ENCODE measurements at regions not wholly inside any gene's neighbourhood (a gene's known extent, or its start where the extent isn't known, plus 50 kb on each side); places are given as distances from the start of the nearest gene placed in this dataset.

DNA sequence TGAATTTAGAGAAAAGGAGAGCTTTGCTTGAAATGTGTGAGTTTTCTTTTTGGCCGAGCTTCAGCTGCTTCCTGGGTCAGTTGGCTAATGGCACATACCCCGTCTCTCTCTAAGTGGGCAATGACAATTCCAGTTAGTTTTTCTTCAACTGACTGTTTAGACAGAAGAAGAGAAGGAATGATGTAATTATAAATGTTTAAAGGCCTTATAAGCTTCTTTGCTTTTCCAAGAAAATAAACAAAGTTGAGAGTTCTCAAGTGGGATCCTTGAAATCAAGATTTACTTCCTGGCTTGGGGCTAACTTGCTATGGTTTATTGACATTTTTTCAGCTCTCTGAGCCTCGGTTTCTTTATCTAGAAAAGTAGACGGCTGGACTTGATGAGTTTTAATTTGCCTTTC, 794.9 kb upstream of the ACVR2A start:
- DNase-seq (ENCODE audit: low read depth, low spot score) = no peak
- no peak overlapping the region for H3K4me3 ChIP-seq (ENCODE audit: low read depth in 2 of 2, low read length in 2 of 2)
- no peaks in the 10 kb centered on the region for H3K36me3 ChIP-seq (ENCODE audit: control insufficient read depth, insufficient read depth, low read length)
- in situ Hi-C loops (cut with HindIII; ENCODE audit: low pct_unique_long_range_greater_than_20kb, low sequenced_read_pairs) = no loop called here
- TF ChIP-seq, protein P1, sequence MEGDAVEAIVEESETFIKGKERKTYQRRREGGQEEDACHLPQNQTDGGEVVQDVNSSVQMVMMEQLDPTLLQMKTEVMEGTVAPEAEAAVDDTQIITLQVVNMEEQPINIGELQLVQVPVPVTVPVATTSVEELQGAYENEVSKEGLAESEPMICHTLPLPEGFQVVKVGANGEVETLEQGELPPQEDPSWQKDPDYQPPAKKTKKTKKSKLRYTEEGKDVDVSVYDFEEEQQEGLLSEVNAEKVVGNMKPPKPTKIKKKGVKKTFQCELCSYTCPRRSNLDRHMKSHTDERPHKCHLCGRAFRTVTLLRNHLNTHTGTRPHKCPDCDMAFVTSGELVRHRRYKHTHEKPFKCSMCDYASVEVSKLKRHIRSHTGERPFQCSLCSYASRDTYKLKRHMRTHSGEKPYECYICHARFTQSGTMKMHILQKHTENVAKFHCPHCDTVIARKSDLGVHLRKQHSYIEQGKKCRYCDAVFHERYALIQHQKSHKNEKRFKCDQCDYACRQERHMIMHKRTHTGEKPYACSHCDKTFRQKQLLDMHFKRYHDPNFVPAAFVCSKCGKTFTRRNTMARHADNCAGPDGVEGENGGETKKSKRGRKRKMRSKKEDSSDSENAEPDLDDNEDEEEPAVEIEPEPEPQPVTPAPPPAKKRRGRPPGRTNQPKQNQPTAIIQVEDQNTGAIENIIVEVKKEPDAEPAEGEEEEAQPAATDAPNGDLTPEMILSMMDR (IDR thresholded peaks at IDR 0.05) = no peak
- TF ChIP-seq SIN3A (IDR thresholded peaks at IDR 0.05; ENCODE audit: borderline replicate concordance, insufficient read depth, low read depth, low read length) (no peak), POLR2AphosphoS5 (IDR thresholded peaks at IDR 0.05; ENCODE audit: low read depth, low read length) (no peak), TCF7L2 (IDR thresholded peaks at IDR 0.05; ENCODE audit: low read depth, low read length) (no peak)
- TF ChIP-seq, protein P2, sequence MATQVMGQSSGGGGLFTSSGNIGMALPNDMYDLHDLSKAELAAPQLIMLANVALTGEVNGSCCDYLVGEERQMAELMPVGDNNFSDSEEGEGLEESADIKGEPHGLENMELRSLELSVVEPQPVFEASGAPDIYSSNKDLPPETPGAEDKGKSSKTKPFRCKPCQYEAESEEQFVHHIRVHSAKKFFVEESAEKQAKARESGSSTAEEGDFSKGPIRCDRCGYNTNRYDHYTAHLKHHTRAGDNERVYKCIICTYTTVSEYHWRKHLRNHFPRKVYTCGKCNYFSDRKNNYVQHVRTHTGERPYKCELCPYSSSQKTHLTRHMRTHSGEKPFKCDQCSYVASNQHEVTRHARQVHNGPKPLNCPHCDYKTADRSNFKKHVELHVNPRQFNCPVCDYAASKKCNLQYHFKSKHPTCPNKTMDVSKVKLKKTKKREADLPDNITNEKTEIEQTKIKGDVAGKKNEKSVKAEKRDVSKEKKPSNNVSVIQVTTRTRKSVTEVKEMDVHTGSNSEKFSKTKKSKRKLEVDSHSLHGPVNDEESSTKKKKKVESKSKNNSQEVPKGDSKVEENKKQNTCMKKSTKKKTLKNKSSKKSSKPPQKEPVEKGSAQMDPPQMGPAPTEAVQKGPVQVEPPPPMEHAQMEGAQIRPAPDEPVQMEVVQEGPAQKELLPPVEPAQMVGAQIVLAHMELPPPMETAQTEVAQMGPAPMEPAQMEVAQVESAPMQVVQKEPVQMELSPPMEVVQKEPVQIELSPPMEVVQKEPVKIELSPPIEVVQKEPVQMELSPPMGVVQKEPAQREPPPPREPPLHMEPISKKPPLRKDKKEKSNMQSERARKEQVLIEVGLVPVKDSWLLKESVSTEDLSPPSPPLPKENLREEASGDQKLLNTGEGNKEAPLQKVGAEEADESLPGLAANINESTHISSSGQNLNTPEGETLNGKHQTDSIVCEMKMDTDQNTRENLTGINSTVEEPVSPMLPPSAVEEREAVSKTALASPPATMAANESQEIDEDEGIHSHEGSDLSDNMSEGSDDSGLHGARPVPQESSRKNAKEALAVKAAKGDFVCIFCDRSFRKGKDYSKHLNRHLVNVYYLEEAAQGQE (IDR thresholded peaks at IDR 0.05; ENCODE audit: insufficient read depth in 1 of 2, low read depth in 2 of 2, low read length in 1 of 2) = no peak
- no peaks in the 10 kb centered on the region for H3K4me1 ChIP-seq (ENCODE audit: control insufficient read depth, insufficient read depth, low read length)
- ChIA-PET POLR2A (no interaction called here), CTCF (no interaction called here)
- ATAC-seq = no peak
- H3K27me3 ChIP-seq (ENCODE audit: control insufficient read depth, insufficient read depth, low read length) = no peaks in the 10 kb centered on the region
- H3K9me3 ChIP-seq (ENCODE audit: control insufficient read depth, insufficient read depth, low read depth, low read length) = no peaks in the 10 kb centered on the region
- H3K27ac ChIP-seq (ENCODE audit: low read length) = no peak overlapping the region
- intact Hi-C loops (cut with micrococcal nuclease; ENCODE audit: unreplicated experiment) = no loop called here
- no TSS peak for BruUV-seq (replicated peaks)

DNA sequence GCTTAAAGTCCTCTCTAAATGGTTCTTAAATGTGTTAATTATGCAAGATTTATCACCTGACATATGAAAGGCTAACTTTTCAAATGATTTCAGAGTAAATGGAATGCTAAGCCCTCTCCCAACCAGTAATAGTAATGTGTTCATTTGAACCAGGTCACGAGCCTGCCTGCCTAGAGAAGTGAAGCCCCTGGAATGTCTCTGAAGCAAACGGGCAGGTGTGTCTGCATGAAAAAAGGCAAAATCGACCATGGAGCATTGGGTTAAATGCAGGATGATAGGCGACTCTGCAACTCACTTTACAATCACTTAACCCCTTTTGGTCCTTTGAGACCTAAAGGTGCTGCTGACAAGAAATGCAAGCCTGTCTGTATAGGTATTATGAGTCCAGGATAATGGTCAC, 798.4 kb upstream of the ACVR2A start:
- ATAC-seq = no peak
- intact Hi-C loops (cut with micrococcal nuclease; ENCODE audit: unreplicated experiment) = no loop called here
- no peak overlapping the region for H3K4me3 ChIP-seq (ENCODE audit: low read depth in 2 of 2, low read length in 2 of 2)
- DNase-seq (ENCODE audit: low read depth, low spot score) = no peak
- ChIA-PET POLR2A (no interaction called here), CTCF (no interaction called here)
- TF ChIP-seq POLR2AphosphoS5 (IDR thresholded peaks at IDR 0.05; ENCODE audit: low read depth, low read length) = no peak
- TF ChIP-seq, protein P2 (IDR thresholded peaks at IDR 0.05; ENCODE audit: insufficient read depth in 1 of 2, low read depth in 2 of 2, low read length in 1 of 2) = no peak
- TF ChIP-seq, protein P1 (IDR thresholded peaks at IDR 0.05) = no peak
- TF ChIP-seq SIN3A (IDR thresholded peaks at IDR 0.05; ENCODE audit: borderline replicate concordance, insufficient read depth, low read depth, low read length) = no peak
- no peak for TF ChIP-seq TCF7L2 (IDR thresholded peaks at IDR 0.05; ENCODE audit: low read depth, low read length)
- no peaks in the 10 kb centered on the region for H3K27me3 ChIP-seq (ENCODE audit: control insufficient read depth, insufficient read depth, low read length)
- in situ Hi-C loops (cut with HindIII; ENCODE audit: low pct_unique_long_range_greater_than_20kb, low sequenced_read_pairs) = no loop called here
- H3K9me3 ChIP-seq (ENCODE audit: control insufficient read depth, insufficient read depth, low read depth, low read length) = no peaks in the 10 kb centered on the region
- no TSS peak for BruUV-seq (replicated peaks)
- no peaks in the 10 kb centered on the region for H3K4me1 ChIP-seq (ENCODE audit: control insufficient read depth, insufficient read depth, low read length)
- H3K27ac ChIP-seq (ENCODE audit: low read length) = no peak overlapping the region
- H3K36me3 ChIP-seq (ENCODE audit: control insufficient read depth, insufficient read depth, low read length) = no peaks in the 10 kb centered on the region
